ENCODE measurements at regions not wholly inside any gene's neighbourhood (a gene's known extent, or its start where the extent isn't known, plus 50 kb on each side); places are given as distances from the start of the nearest gene placed in this dataset.

DNA sequence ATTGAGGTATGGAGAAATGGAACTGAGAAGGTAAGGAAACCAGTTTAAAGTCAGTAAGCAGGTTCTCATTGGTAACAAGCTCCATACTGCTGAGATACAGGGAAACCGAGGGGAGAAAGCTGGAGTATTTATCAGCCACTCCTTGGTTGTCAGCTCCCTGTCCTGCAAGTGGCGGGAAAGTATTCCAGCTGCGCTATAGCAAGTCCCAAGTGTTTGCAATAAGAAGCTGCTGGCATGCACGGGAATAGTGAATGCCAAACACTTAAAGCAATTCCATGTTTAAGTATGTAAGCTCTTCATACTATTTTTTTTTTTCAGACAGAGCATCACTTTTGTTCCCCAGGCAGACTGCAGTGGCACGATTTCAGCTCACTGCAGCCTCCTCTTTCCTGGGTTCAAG is 1601.1 kb downstream of the SUCLG1 start:
- H3K27me3 Mint-ChIP-seq, result no peaks in the 10 kb centered on the region
- no peaks in the 10 kb centered on the region for H3K4me1 Mint-ChIP-seq (ENCODE audit: low read depth)
- Histone ChIP-seq H3K27me3 (ENCODE audit: control insufficient read depth in 1 of 2, insufficient read depth in 2 of 2, low read length in 2 of 2) (no peaks in the 10 kb centered on the region), H3K27ac (ENCODE audit: low read depth in 1 of 2, low read length in 2 of 2) (no peak overlapping the region), H3K4me1 (ENCODE audit: insufficient read depth, low read length) (no peaks in the 10 kb centered on the region), H3K4me3 (ENCODE audit: low read length) (no peak overlapping the region), H3K36me3 (ENCODE audit: insufficient read depth, low read length) (no peaks in the 10 kb centered on the region), H3K9me3 (ENCODE audit: control insufficient read depth in 1 of 2, insufficient read depth in 1 of 2, low read length in 2 of 2) (peaks cover 3 to 10% of the 10 kb centered on the region in 2 experiments)
- DNase-seq (no peak), ATAC-seq (ENCODE audit: poor library complexity) (no peak)
- H3K4me3 Mint-ChIP-seq, result no peak overlapping the region
- intact Hi-C loops (cut with DNase I, micrococcal nuclease), result no loop called here
- H3K27ac Mint-ChIP-seq, result no peak overlapping the region
- H3K9me3 Mint-ChIP-seq, result peaks cover 10% of the 10 kb centered on the region
- TF ChIP-seq, protein P1, sequence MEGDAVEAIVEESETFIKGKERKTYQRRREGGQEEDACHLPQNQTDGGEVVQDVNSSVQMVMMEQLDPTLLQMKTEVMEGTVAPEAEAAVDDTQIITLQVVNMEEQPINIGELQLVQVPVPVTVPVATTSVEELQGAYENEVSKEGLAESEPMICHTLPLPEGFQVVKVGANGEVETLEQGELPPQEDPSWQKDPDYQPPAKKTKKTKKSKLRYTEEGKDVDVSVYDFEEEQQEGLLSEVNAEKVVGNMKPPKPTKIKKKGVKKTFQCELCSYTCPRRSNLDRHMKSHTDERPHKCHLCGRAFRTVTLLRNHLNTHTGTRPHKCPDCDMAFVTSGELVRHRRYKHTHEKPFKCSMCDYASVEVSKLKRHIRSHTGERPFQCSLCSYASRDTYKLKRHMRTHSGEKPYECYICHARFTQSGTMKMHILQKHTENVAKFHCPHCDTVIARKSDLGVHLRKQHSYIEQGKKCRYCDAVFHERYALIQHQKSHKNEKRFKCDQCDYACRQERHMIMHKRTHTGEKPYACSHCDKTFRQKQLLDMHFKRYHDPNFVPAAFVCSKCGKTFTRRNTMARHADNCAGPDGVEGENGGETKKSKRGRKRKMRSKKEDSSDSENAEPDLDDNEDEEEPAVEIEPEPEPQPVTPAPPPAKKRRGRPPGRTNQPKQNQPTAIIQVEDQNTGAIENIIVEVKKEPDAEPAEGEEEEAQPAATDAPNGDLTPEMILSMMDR (IDR thresholded peaks at IDR 0.05), result no peak
- no peaks in the 10 kb centered on the region for H3K36me3 Mint-ChIP-seq (ENCODE audit: low read depth)
- CTCF ChIA-PET, result no interaction called here
- POLR2A ChIA-PET, result no interaction called here

DNA sequence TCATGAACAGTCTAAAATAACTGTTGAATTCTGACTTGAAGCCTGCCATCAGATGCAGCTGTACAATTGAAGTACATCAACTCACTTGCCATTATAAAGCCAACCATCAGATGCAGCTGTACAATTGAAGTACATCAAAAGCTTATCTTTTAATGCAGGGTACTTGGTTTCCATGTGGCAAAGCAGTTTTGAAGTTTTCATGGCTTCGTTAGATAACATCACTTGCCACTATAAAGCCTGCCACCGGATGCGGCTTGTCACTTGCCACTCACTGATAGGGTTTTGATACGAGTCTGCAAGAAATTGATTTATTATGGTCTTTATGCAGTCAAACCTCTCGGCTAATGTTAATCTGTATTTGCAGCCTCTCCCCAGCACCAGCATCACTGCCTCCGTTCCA is 1605.8 kb downstream of the SUCLG1 start:
- H3K4me3 ChIP-seq (ENCODE audit: low read length), result no peak overlapping the region
- peaks cover 5% of the 10 kb centered on the region for H3K9me3 Mint-ChIP-seq
- no peak overlapping the region for H3K27ac Mint-ChIP-seq

DNA sequence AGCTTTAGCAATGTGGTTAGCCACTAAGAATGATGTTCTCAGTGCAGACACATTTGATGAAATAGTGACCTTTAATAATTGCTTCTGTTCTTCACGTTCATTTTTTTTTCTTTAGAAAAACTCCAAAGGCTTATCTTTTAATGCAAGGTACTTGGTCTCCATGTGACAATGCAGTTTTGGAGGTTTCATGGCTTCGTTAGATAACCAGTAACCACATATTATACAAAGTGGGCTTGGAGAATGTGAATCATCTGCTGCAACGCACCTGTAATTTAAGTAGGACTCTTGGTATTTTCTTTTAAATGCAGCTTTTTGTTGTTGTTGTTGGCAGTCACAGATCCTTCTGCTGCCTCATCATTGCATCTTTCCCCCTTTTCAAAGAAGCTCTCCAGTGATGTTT is 1606.3 kb downstream of the SUCLG1 start:
- H3K4me3 ChIP-seq (ENCODE audit: low read length), result no peak overlapping the region
- no peak overlapping the region for H3K27ac Mint-ChIP-seq
- H3K4me1 Mint-ChIP-seq (ENCODE audit: low read depth), result no peaks in the 10 kb centered on the region
- POLR2A ChIA-PET, result no interaction called here
- H3K9me3 ChIP-seq (ENCODE audit: control insufficient read depth in 1 of 2, insufficient read depth in 1 of 2, low read length in 2 of 2), result peaks cover 3 to 8% of the 10 kb centered on the region in 2 experiments
- H3K27me3 Mint-ChIP-seq, result no peaks in the 10 kb centered on the region
- no peak for DNase-seq
- TF ChIP-seq, protein P1 (IDR thresholded peaks at IDR 0.05), result no peak
- no peaks in the 10 kb centered on the region for H3K27me3 ChIP-seq (ENCODE audit: control insufficient read depth in 1 of 2, insufficient read depth in 2 of 2, low read length in 2 of 2)
- no peaks in the 10 kb centered on the region for H3K4me1 ChIP-seq (ENCODE audit: insufficient read depth, low read length)
- CTCF ChIA-PET, result no interaction called here
- intact Hi-C loops (cut with DNase I, micrococcal nuclease), result no loop called here
- ATAC-seq (ENCODE audit: poor library complexity), result no peak
- H3K9me3 Mint-ChIP-seq, result peaks cover 5% of the 10 kb centered on the region
- H3K36me3 ChIP-seq (ENCODE audit: insufficient read depth, low read length), result no peaks in the 10 kb centered on the region
- H3K4me3 Mint-ChIP-seq, result no peak overlapping the region
- no peak overlapping the region for H3K27ac ChIP-seq (ENCODE audit: low read depth in 1 of 2, low read length in 2 of 2)
- H3K36me3 Mint-ChIP-seq (ENCODE audit: low read depth), result no peaks in the 10 kb centered on the region

More for the DNA sequence above, 1605.8 kb downstream of the SUCLG1 start:
- H3K27me3 Mint-ChIP-seq, result no peaks in the 10 kb centered on the region
- Histone ChIP-seq H3K4me1 (ENCODE audit: insufficient read depth, low read length) (no peaks in the 10 kb centered on the region), H3K36me3 (ENCODE audit: insufficient read depth, low read length) (no peaks in the 10 kb centered on the region), H3K27me3 (ENCODE audit: control insufficient read depth in 1 of 2, insufficient read depth in 2 of 2, low read length in 2 of 2) (no peaks in the 10 kb centered on the region), H3K27ac (ENCODE audit: low read depth in 1 of 2, low read length in 2 of 2) (no peak overlapping the region), H3K9me3 (ENCODE audit: control insufficient read depth in 1 of 2, insufficient read depth in 1 of 2, low read length in 2 of 2) (peaks cover 3 to 9% of the 10 kb centered on the region in 2 experiments)
- ATAC-seq (ENCODE audit: poor library complexity) (no peak), DNase-seq (no peak)
- no peaks in the 10 kb centered on the region for H3K36me3 Mint-ChIP-seq (ENCODE audit: low read depth)
- ChIA-PET CTCF (no interaction called here), POLR2A (no interaction called here)
- H3K4me1 Mint-ChIP-seq (ENCODE audit: low read depth), result no peaks in the 10 kb centered on the region
- no peak overlapping the region for H3K4me3 Mint-ChIP-seq
- TF ChIP-seq, protein P1 (IDR thresholded peaks at IDR 0.05), result no peak
- intact Hi-C loops (cut with DNase I, micrococcal nuclease), result no loop called here
